GF-D8 (cell line): ENCODE measurements at regions not wholly inside any gene's neighbourhood (a gene's known extent, or its start where the extent isn't known, plus 50 kb on each side); places are given as distances from the start of the nearest gene placed in this dataset.
"Not testable (repeated sequence)": the region's sequence is repeated elsewhere in the genome, so short reads cannot be mapped to it uniquely, and the experiment has no call there.

Source experiments
- DNase-seq: peaks from one replicate; lab custom pipeline; 2025; lab: John Stamatoyannopoulos, UW

DNA sequence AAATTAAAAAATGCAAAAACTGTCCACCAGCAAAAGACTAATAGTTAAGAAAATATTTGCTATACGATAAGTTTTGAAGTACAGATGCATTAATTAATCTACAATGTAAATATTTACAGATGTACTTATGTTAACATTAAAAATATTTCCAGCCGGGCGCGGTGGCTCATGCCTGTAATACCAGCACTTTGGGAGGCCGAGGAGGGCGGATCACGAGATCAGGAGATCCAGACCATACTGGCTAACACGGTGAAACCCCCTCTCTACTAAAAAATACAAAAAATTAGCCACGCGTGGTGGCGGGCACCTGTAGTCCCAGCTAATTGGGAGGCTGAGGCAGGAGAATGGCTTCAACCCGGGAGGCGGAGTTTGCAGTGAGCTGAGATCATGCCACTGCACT lies 982.8 kb downstream of the SLC6A15 start:
- not testable (repeated sequence) for DNase-seq

DNA sequence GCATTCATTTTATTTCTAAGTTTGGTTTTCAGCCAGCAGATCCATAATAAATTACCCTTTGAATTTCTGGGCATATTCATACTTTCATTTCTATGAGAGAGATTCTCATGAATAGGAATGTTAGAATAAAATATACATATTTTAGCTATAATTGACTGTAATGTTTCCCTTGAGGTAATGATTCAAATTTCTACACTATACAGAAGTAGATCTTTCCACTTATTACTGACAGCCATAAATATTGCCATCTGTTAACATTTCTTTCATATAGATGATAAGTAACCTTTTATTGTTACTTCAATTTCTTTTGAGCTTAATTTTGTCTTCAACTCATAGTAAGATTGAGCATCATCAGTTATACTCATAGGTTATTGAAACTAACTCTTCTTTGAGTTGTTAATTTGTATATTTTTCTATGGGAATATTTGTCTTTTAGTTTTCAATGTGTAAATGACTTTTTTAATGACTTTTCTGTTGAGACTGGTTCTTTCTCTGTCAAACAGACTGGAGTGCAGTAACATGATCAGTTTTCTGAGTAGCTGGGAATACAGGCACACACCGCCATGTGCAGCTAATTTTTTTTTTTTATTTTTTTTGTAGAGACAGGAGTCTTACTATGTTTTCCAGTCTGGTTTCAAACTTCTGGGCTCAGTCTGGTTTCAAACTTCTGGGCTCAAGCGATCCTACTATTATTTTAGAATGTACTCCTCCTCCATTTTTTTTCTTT lies 991.6 kb downstream of the SLC6A15 start:
- DNase-seq = no peak

- DNase-seq = no peak
Measured at GRCh38 chr12:83919081-83919480, 993.5 kb downstream of the SLC6A15 start.

GRCh38 chr12:83904175-83904574 lies 1008.4 kb downstream of the SLC6A15 start:
- no peak for DNase-seq

DNA sequence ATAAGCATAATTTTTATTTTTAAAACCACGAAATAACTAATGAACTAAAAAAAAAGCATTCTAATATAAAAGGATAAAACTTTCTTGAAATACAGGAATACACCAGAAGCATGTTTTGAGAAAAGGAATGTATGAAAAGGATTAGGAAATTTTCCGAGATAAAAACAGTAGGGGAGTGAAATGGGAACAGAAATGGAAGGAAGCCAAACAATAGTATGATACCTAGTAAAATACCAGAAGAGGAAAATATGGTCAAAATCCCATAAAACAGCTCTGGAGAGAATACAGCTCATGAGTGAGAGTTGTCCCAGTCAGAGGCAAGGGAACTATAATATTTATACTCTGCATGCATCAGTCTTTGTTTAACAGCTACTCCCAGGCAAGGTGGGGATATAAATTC lies 1016.2 kb downstream of the SLC6A15 start:
- DNase-seq = no peak

DNA sequence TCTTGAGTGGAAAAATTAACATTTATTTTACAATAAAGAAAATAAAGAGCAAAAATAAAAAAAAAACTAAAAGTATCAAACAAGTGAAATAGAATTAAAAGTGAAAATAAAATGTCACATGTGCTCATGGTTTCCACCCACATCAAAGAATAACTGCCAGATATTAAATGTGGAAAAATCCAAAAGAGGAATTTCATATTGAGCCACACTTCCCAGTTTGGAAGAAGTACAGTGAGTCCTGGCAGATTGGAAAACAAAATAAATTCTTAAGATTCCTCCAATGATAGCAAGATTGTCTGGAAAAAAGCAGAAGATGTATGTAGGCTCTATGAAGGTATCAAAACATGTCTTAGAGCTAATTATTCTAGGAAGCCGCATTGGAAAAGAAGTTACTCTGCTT lies 1019.5 kb downstream of the SLC6A15 start:
- no peak for DNase-seq

DNA sequence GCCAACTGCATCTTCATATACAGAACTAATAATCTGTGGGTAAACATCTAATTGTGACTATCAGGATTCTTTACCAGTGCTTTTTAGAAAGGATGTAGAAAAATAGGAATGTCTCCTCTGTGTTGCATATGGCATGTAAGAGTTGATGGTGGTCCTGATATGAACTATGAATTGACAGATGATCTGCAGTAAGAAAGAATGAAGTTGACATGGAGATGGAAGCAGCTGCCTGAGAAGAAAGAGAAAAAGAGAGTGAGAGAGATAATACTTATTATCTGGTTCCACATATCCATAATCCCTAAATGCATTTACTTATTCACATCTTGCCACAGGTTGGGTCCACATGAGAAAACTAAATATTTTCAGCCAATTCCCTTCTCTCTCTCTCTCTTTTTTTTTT lies 1022.9 kb downstream of the SLC6A15 start:
- no peak for DNase-seq

- no peak for DNase-seq
Measured at GRCh38 chr12:83886479-83886878, 1026.1 kb downstream of the SLC6A15 start.

DNA sequence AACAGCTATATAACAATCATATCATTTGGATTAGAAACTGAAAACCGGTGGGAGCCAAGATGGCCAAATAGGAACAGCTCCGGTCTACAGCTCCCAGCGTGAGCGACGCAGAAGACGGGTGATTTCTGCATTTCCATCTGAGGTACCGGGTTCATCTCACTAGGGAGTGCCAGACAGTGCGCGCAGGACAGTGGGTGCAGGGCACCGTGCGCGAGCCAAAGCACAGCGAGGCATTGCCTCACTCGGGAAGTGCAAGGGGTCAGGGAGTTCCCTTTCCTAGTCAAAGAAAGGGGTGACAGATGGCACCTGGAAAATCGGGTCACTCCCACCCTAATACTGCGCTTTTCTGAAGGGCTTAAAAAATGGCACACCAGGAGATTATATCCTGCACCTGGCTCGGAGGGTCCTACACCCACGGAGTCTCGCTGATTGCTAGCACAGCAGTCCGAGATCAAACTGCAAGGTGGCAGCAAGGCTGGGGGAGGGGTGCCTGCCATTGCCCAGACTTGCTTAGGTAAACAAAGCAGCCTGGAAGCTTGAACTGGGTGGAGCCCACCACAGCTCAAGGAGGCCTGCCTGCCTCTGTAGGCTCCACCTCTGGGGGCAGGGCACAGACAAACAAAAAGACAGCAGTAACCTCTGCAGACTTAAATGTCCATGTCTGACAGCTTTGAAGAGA lies 1041.5 kb downstream of the SLC6A15 start:
- DNase-seq = not testable (repeated sequence)

DNA sequence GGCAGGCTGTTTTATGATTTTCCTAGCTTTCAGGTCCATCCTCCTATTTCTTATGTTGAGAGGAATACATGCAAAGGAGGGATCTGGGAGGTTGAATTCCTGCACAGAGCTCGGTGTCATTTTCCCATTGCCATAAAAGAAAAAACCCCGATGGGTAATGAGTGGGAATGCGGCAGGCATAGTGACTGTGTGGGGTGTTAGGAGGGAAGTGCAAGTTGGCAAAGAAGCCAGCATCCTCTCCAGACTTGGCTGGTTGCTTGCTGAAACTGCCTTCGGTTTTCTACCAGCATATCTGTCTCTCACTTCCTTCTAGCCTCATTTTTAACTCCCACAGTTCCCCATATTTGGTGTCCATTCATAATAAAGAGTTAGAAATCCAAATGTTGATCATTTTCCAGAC lies 1046.1 kb downstream of the SLC6A15 start:
- DNase-seq = no peak

GRCh38 chr12:83865431-83865830 lies 1047.2 kb downstream of the SLC6A15 start:
- no peak for DNase-seq

GRCh38 chr12:83864054-83864453 lies 1048.5 kb downstream of the SLC6A15 start:
- no peak for DNase-seq

GRCh38 chr12:83859021-83859420 lies 1053.6 kb downstream of the SLC6A15 start:
- DNase-seq = no peak

GRCh38 chr12:83856803-83857202 lies 1055.8 kb downstream of the SLC6A15 start:
- no peak for DNase-seq

DNA sequence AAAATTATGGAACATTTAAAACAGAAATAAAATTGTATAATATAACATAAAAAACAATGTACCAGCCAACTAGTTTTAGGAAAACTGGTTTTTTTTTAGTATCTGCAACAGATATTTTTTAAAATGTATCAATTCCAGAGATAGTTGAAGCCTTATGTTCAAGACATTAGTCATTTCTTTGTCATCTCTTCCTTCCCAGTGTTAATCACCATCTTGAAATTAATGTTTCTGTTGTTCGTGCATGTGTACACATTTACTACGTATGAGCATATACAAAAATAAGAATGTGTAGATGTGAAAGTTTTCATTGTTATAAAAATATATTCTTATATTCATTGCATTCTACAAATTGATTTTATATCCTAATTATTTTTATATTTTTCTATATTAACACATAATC lies 1062.1 kb downstream of the SLC6A15 start:
- no peak for DNase-seq

GRCh38 chr12:83848702-83849101 lies 1063.9 kb downstream of the SLC6A15 start:
- no peak for DNase-seq

GRCh38 chr12:83843541-83843940 lies 1069.1 kb downstream of the SLC6A15 start:
- no peak for DNase-seq

- no peak for DNase-seq
Measured at GRCh38 chr12:83841620-83842019, 1071.0 kb downstream of the SLC6A15 start.

GRCh38 chr12:83827860-83828259 lies 1084.7 kb downstream of the SLC6A15 start:
- no peak for DNase-seq

DNA sequence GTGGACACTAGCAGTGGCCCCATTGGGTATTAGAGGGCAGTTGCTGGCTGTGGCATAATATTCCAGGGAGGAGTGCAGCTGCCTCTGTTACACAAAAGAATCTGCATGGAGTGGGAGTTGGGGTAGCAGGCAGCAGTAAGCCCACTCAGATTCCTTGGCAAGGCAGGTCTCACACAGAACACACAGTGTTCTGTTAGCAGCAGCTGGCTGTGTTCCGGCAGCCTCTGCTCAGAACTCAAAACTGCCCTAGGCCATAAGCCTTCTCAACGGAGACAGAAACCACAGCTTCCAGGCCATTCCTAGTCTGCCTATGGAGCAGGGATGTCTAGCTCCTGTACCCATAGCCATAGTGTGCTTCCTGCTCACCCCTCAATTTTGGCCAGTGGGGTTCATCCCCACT lies 1085.4 kb downstream of the SLC6A15 start:
- no peak for DNase-seq

- DNase-seq = no peak
Measured at GRCh38 chr12:83826112-83826511, 1086.5 kb downstream of the SLC6A15 start.

GRCh38 chr12:83823386-83824045 lies 1089.1 kb downstream of the SLC6A15 start:
- no peak for DNase-seq

DNA sequence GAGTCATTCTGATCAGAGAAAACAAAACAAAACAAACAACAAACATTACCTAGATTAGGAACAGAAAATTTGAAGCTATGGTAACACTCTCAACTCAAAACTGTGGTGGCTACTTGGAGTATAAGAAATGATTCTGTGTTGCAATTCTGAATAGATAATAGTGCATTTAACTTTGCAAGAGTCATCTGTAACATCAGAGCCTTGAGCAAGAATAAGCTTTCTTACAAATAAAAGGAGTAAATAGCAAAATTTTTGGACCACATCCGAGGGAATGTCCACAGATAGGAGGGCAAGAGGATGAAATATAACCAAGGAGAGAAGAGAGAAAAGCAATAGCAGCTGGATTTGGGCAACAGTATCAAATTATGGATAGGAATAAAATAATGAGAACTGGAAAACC lies 1090.6 kb downstream of the SLC6A15 start:
- no peak for DNase-seq
